Lung (tissue), 9 donors: ENCODE measurements at regions not wholly inside any gene's neighbourhood (a gene's known extent, or its start where the extent isn't known, plus 50 kb on each side); places are given as distances from the start of the nearest gene placed in this dataset.
"Not testable (repeated sequence)": the region's sequence is repeated elsewhere in the genome, so short reads cannot be mapped to it uniquely, and the experiment has no call there.

ENCODE experiments used
- ATAC-seq: fragments of 200-7000 bp; cut with Tn5 transposase; one replicate; pipeline ENCODE4 v1.9.1; 2020; ENCODE audit warnings: moderate number of reproducible peaks; ENCODE audit not compliant: insufficient read depth, low FRiP score
- DNase-seq, 3 donors: peaks; one replicate each; pipeline ENCODE4 v3.0.0-alpha.2; 2013 to 2017
- H3K27ac ChIP-seq, 2 donors: one replicate each; pipeline ENCODE4 v1.5.1; 2013; ENCODE audit warnings: mild to moderate bottlenecking in 2 of 2, moderate library complexity in 2 of 2, control low read depth in 1 of 2, inconsistent platforms in 1 of 2, low read depth in 1 of 2, low read length in 1 of 2
- H3K27me3 ChIP-seq, 3 donors: one replicate each; pipeline ENCODE4 v1.5.1; 2013; ENCODE audit warnings: low read length in 2 of 3; ENCODE audit not compliant: control insufficient read depth in 3 of 3, insufficient read depth in 3 of 3
- H3K36me3 ChIP-seq, 4 donors: one replicate each; pipeline ENCODE4 v1.5.1; 2013; ENCODE audit warnings: low read length in 4 of 4, mild to moderate bottlenecking in 1 of 4, moderate library complexity in 1 of 4; ENCODE audit not compliant: control insufficient read depth in 4 of 4, insufficient read depth in 4 of 4
- H3K4me1 ChIP-seq, 5 donors: one replicate each; pipeline ENCODE4 v1.5.1; 2013; ENCODE audit warnings: low read length in 5 of 5, mild to moderate bottlenecking in 2 of 5, moderate library complexity in 1 of 5; ENCODE audit not compliant: control insufficient read depth in 5 of 5, insufficient read depth in 5 of 5
- H3K4me3 ChIP-seq: one replicate; pipeline ENCODE4 v1.5.1; 2013; ENCODE audit warnings: mild to moderate bottlenecking, control low read depth, moderate library complexity
- H3K9ac ChIP-seq, 2 donors: one replicate each; pipeline ENCODE4 v1.5.1; 2013; ENCODE audit warnings: low read length in 2 of 2, control low read depth in 1 of 2; ENCODE audit not compliant: insufficient read depth in 1 of 2
- H3K9me3 ChIP-seq, 4 donors: one replicate each; pipeline ENCODE4 v1.5.1; 2013; ENCODE audit warnings: low read length in 3 of 4, mild to moderate bottlenecking in 1 of 4, moderate library complexity in 1 of 4; ENCODE audit not compliant: control insufficient read depth in 4 of 4, insufficient read depth in 3 of 4
- WGBS, 2 donors: extraction: QIAGEN DNeasy Blood & Tissue Kit; methylation state at CpG; one replicate each; pipeline ENCODE4 v1.1.7; 2013; 5-methylcytosine and 5-hydroxymethylcytosine counted together
- donor health status: Bipolar disorder and iron deficiency.
- donor health status: healthy.
- donor health status: DM: yes; HTN: yes; CAD: no.

DNA sequence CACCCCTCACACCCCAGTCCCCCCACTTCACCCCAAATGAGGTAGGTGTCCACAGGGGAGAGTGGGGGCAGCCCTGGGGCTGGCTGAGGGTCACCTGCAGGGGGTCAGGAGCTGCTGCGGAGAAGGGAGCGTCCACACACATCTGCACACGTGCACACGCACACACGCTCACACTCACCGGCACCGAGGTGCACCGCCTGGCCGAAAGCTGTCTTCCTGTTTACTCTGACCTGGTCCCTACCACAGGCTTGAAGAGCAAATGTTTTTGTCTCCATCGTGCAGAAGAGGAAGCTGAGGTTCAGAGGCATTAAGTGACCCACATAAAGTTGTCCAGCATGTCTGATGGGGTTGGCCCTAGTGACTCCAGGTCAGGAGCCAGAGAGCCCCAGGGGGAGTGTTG, 4382.1 kb upstream of the TPTE start:
- WGBS, 2 donors = no CpG with 5 or more reads among the region's 10 CpGs
- not testable (repeated sequence) for H3K9ac ChIP-seq, H3K4me3 ChIP-seq, H3K36me3 ChIP-seq, H3K27ac ChIP-seq, H3K9me3 ChIP-seq, DNase-seq, ATAC-seq, H3K4me1 ChIP-seq, H3K27me3 ChIP-seq

DNA sequence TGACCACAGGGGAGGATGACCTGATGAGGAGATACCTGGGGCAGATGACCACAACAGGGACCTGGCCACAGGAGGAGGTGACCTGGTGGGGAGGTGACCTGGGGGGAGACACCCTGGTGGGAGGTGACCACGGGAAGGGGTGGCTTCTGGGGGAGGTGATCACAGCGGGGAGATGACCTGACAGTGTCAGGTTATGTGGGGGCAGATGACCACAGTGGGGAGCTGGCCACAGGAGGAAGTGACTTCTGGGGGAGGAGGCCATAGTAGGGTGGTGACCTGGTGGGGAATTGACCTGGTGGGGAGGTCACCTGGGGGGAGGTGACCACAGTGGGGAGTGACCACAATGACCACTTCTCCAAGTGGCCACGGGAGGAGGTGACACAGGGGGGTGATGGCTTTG, 4381.5 kb upstream of the TPTE start:
- H3K4me1 ChIP-seq, DNase-seq, H3K9ac ChIP-seq, H3K9me3 ChIP-seq, H3K27me3 ChIP-seq, H3K36me3 ChIP-seq, ATAC-seq, H3K4me3 ChIP-seq, H3K27ac ChIP-seq: not testable (repeated sequence)
- WGBS, 2 donors = no CpG with 5 or more reads among the region's 3 CpGs

DNA sequence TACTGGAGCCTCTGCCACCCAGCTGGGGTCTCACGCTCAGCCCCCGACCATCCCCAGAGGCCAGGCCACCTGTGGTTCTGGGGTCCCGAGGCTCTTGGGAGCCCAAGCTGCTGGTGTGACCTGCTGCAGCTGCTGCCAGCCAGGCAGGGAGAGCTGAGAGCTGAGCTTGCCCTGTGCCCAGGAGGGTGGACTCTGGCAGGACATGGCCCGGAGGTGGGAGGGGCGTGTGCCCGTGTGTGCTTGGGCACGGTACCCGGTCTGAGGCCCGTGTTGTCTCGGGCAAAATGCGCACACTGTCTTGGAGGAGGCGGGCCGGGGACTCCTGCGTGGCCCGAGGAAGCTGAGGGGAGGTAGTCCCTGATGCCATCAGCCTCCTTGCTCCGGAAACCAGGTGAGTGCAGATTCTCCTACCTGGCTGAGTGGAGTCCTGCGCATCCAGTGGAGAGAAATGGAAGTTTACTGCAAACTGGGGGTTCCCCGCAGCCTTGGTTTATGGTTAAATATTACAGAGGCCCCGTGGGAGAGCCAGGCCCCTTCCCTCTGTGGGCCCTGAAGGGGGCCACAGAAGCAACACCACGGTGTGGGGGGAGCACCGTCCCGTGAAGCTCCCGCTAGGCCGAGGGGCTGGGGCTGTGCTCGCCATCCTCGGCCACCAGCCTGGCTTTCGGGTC, 4380.8 kb upstream of the TPTE start:
- H3K4me1 ChIP-seq, H3K4me3 ChIP-seq, H3K36me3 ChIP-seq, H3K27me3 ChIP-seq, H3K27ac ChIP-seq, ATAC-seq, DNase-seq, H3K9me3 ChIP-seq, H3K9ac ChIP-seq: not testable (repeated sequence)
- no CpG with 5 or more reads among the region's 27 CpGs for WGBS, 2 donors

DNA sequence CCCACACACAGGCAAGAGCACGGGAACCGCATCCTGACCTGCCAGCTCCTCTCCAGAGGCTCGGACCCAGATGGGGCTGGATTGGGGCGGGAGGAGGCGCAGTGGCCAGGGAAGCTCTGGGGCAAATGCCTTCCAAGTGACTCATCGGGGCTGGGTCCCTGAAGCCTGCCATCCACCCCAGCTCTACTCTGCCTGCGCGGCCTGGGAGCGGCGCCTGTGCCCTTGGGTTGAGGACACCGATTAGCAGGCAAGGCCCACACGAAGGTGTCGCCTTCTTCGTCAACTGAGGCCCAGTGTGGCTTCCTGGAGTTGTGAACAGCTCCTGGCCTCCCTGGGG, 4380.3 kb upstream of the TPTE start:
- no CpG with 5 or more reads among the region's 14 CpGs for WGBS, 2 donors
- H3K4me1 ChIP-seq, H3K9ac ChIP-seq, H3K27ac ChIP-seq, DNase-seq, H3K36me3 ChIP-seq, H3K9me3 ChIP-seq, H3K27me3 ChIP-seq, ATAC-seq, H3K4me3 ChIP-seq: not testable (repeated sequence)

DNA sequence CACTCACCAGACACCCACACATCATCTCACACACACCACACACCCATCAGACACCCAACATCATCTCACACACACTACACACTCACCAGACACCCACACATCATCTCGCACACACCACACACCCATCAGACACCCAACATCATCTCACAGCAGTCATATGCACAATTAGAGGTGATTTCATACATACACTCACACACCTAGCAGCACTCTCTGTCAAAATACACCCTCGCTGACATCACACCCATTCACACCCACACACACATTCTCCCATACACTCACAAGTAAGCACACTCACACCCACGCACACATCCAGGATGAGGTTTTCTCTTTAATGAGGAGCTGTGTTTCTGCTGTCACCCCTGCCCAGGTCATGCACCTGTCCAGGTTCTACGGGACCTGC, 4368.2 kb upstream of the TPTE start:
- not testable (repeated sequence) for H3K4me1 ChIP-seq, H3K27me3 ChIP-seq, H3K36me3 ChIP-seq, H3K9me3 ChIP-seq, H3K27ac ChIP-seq, DNase-seq, H3K9ac ChIP-seq, ATAC-seq, H3K4me3 ChIP-seq
- no CpG with 5 or more reads among the region's 4 CpGs for WGBS, 2 donors

DNA sequence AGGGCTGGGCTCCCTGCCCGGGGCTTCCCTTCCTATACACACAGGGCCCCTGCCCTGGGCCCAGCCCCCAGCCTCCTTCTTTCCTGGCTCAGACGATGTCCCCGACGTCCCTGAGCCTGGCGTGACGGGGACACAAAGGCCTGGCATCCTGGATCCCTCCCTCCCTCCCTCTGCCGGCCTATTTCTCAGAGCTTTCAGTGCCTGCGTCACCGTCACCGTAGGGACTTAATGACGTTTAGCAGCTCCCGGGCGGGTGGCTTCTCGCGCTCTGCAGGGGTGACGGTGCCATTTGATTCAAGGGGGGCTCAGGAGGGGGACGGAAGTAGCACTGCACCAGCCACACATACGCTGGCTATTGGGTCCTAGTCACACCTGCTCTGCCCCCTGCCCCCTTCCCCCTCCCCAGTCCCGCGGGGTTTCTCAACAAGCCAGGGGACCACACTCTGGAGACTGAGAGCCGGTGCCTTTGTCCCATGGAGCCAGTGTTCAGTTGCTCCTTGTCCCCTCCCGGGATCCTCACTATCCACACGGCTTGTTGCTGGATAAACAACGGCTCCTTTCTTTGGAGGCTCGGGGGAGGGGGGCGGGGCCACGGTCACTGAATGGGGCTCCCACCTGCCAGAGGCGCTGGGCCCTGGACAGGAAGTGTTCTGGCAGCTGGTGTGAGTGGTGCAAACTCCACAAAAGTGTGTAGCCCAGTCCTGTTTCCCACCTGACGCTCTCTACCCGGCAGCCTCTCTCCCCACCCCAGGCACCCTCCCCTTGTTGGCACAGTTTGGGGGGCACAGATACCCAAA, 4366.7 kb upstream of the TPTE start:
- ATAC-seq, H3K4me3 ChIP-seq, H3K27me3 ChIP-seq, DNase-seq, H3K9me3 ChIP-seq, H3K36me3 ChIP-seq, H3K9ac ChIP-seq, H3K27ac ChIP-seq, H3K4me1 ChIP-seq: not testable (repeated sequence)
- 8 to 19% methylated on average over 3 to 6 of the region's 30 CpGs for WGBS, 2 donors

DNA sequence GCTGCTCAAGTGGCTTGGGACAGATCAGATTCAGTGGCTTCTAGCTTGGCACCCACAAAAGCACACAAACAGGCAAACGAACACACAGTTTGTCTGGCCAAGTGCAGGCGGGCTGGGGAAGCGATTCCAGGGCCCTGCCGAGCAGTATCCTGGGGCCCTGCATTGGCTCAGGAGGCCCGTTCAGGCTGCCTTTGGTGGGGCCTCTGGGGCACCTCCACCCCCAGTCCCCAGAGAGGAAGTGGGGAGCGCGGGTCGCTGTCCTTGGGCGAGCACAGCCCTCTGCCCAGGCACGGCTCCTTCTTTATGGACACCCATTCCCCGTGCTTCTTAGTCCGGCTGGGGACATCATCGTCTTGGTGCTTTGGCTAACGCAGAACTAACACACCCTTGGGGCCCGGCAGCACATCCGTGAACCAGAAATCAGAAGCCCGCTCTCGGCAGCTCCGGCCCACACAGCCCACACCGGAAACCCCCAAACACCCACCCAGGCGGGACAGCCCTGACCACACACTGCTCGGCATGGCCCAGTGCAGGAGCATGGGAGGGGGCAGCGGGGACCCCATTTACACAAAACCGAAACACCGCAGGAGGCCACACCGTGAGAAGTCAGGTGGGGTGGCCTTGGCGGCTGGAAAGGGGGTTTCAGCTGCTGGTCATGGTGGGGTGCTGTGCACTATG, 4364.5 kb upstream of the TPTE start:
- H3K4me1 ChIP-seq, H3K9ac ChIP-seq, DNase-seq, ATAC-seq, H3K27me3 ChIP-seq, H3K36me3 ChIP-seq, H3K27ac ChIP-seq, H3K4me3 ChIP-seq, H3K9me3 ChIP-seq: not testable (repeated sequence)
- WGBS, 2 donors = no CpG with 5 or more reads among the region's 27 CpGs

DNA sequence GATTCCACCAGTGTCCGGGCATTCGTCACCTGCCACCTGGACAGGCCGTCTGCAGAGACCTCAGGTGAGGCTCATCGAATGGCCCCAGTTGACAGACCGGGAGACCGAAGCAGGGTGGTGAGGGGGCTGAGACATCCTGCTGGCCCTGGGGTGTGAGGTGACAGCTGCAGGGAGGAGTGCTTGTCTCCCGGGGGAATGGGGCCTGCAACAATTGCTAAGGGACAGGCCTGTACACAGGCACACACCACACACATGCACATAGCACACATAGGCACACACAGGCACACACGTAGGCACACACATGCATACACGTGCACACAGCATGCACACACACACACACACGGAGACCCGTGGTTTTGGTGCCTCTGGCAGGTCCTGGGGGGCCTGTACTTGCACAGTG, 4363.9 kb upstream of the TPTE start:
- 85% methylated on average over 4 of the region's 11 CpGs; no CpG with 5 or more reads in 1 of the 2 donors for WGBS, 2 donors
- not testable (repeated sequence) for H3K27ac ChIP-seq, H3K4me1 ChIP-seq, ATAC-seq, DNase-seq, H3K9me3 ChIP-seq, H3K36me3 ChIP-seq, H3K27me3 ChIP-seq, H3K9ac ChIP-seq, H3K4me3 ChIP-seq
